SK-N-SH treated with all-trans-retinoic acid at 6 μM for 48 hours (cell line): ENCODE measurements at regions not wholly inside any gene's neighbourhood (a gene's known extent, or its start where the extent isn't known, plus 50 kb on each side); places are given as distances from the start of the nearest gene placed in this dataset.

Experiments
- ESRRG ChIP-seq: fragments of 250-450 bp; sonication (Bioruptor Pico); IDR thresholded peaks from 2 replicates; pipeline ENCODE4 v1.6.1; 2021; ENCODE audit warnings: mild to moderate bottlenecking
- GLIS3 ChIP-seq: fragments of 250-450 bp; sonication (Bioruptor Pico); IDR thresholded peaks from 2 replicates; pipeline ENCODE4 v1.5.0; 2020; ENCODE audit warnings: mild to moderate bottlenecking, moderate library complexity
- PATZ1 ChIP-seq: fragments of 250-450 bp; sonication (Bioruptor Pico); IDR thresholded peaks from 2 replicates; pipeline ENCODE4 v1.8.0; 2020; ENCODE audit warnings: mild to moderate bottlenecking, moderate library complexity, borderline replicate concordance
- PPARA ChIP-seq: fragments of 250-450 bp; sonication (Bioruptor Pico); IDR thresholded peaks from 2 replicates; pipeline ENCODE4 v1.5.0; 2020; ENCODE audit warnings: mild to moderate bottlenecking, borderline replicate concordance
- RARB ChIP-seq: fragments of 250-450 bp; sonication (Bioruptor Pico); IDR thresholded peaks from 2 replicates; pipeline ENCODE4 v1.8.0; 2021; ENCODE audit warnings: mild to moderate bottlenecking, moderate library complexity
- ZFP3 ChIP-seq: fragments of 250-450 bp; sonication (Bioruptor Pico); IDR thresholded peaks from 2 replicates; pipeline ENCODE4 v1.5.0; 2020; ENCODE audit warnings: mild to moderate bottlenecking, moderate library complexity
- ZFP30 ChIP-seq: fragments of 450-650 bp; formaldehyde crosslinking; IDR thresholded peaks from 2 replicates; pipeline ENCODE4 v1.5.0; 2022; ENCODE audit warnings: mild to moderate bottlenecking, moderate library complexity

GRCh38 chr10:78997635-78998618 lies 70.8 kb upstream of the ZMIZ1 start:
- TF ChIP-seq GLIS3 (CRISPR knock-in tag), result no peak
- no peak for TF ChIP-seq PPARA (CRISPR knock-in tag)
- no peak for TF ChIP-seq RARB (CRISPR knock-in tag)
- no peak for TF ChIP-seq ZFP30 (CRISPR knock-in tag)
- no peak for TF ChIP-seq ZFP3
- no peak for TF ChIP-seq PATZ1
- TF ChIP-seq ESRRG (CRISPR knock-in tag), result no peak
